ENCODE measurements at regions not wholly inside any gene's neighbourhood (a gene's known extent, or its start where the extent isn't known, plus 50 kb on each side); places are given as distances from the start of the nearest gene placed in this dataset.

DNA sequence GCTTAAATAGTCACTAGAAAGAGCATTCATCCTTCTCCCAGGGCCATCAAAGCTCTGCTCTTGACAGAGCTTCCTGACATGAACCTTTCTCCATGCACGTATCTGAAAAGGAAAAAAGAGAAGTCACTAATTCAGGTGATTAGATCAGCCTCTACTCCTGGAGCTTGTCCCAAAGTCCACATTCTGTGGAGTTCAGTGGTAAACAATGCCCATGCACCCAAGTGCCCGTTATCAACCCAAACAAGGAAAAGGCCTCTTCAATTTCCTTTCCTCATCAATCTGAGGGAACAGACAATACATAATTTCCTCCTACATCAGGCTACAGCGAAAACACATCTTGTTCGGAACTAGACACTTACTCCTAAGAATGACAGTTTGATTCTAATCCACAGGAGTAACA, 129.2 kb upstream of the PCSK2 start:
- WGBS, 2 donors = 24 to 30% methylated on average over 4 of the region's 4 CpGs
- H3K4me3 ChIP-seq = no peak overlapping the region
- TF ChIP-seq POLR2A (IDR thresholded peaks at IDR 0.05) (no peak), EP300 (IDR thresholded peaks at IDR 0.05) (no peak), POLR2AphosphoS5 (IDR thresholded peaks at IDR 0.05) (no peak)
- no peaks in the 10 kb centered on the region for H3K9me3 ChIP-seq
- H3K4me1 ChIP-seq = no peaks in the 10 kb centered on the region
- no peaks in the 10 kb centered on the region for H3K36me3 ChIP-seq
- H3K27me3 ChIP-seq = no peaks in the 10 kb centered on the region
- H3K27ac ChIP-seq = no peak overlapping the region
- no peak for DNase-seq
- ATAC-seq (ENCODE audit: low FRiP score in 2 of 2) = no peak

GRCh38 chr20:17100506-17100905, 126.3 kb upstream of the PCSK2 start:
- Histone ChIP-seq H3K9me3 (no peaks in the 10 kb centered on the region), H3K27ac (no peak overlapping the region), H3K36me3 (no peaks in the 10 kb centered on the region), H3K27me3 (no peaks in the 10 kb centered on the region), H3K4me3 (no peak overlapping the region), H3K4me1 (no peaks in the 10 kb centered on the region)
- TF ChIP-seq EP300 (IDR thresholded peaks at IDR 0.05) (no peak), POLR2AphosphoS5 (IDR thresholded peaks at IDR 0.05) (no peak), POLR2A (IDR thresholded peaks at IDR 0.05) (no peak), CTCF (IDR thresholded peaks at IDR 0.05) (no peak)
- no peak for ATAC-seq (ENCODE audit: low FRiP score in 2 of 2)
- 74 to 87% methylated on average over 1 of the region's 1 CpG for WGBS, 2 donors
- DNase-seq = no peak

- no peaks in the 10 kb centered on the region for H3K36me3 ChIP-seq
- TF ChIP-seq EP300 (IDR thresholded peaks at IDR 0.05) (no peak), POLR2AphosphoS5 (IDR thresholded peaks at IDR 0.05) (no peak), CTCF (IDR thresholded peaks at IDR 0.05) (no peak), POLR2A (IDR thresholded peaks at IDR 0.05) (no peak)
- H3K4me3 ChIP-seq = no peak overlapping the region
- H3K27ac ChIP-seq = no peak overlapping the region
- ATAC-seq (ENCODE audit: low FRiP score in 2 of 2) (no peak), DNase-seq (no peak)
- no peaks in the 10 kb centered on the region for H3K9me3 ChIP-seq
- H3K27me3 ChIP-seq = no peaks in the 10 kb centered on the region
- no peaks in the 10 kb centered on the region for H3K4me1 ChIP-seq
- 88 to 95% methylated on average over 6 of the region's 6 CpGs for WGBS, 2 donors
These were observed 119.7 kb upstream of the PCSK2 start for GRCh38 chr20:17107127-17107526.

GRCh38 chr20:17108896-17109295, 117.9 kb upstream of the PCSK2 start:
- Histone ChIP-seq H3K9me3 (no peaks in the 10 kb centered on the region), H3K4me3 (no peak overlapping the region), H3K27ac (no peak overlapping the region), H3K27me3 (no peaks in the 10 kb centered on the region), H3K4me1 (no peaks in the 10 kb centered on the region), H3K36me3 (no peaks in the 10 kb centered on the region)
- ATAC-seq (ENCODE audit: low FRiP score in 2 of 2) = no peak
- WGBS, 2 donors = 64 to 76% methylated on average over 2 of the region's 2 CpGs
- no peak for TF ChIP-seq POLR2AphosphoS5 (IDR thresholded peaks at IDR 0.05)
- TF ChIP-seq POLR2A (IDR thresholded peaks at IDR 0.05) = no peak
- no peak for TF ChIP-seq CTCF (IDR thresholded peaks at IDR 0.05)
- TF ChIP-seq EP300 (IDR thresholded peaks at IDR 0.05) = no peak
- no peak for DNase-seq

DNA sequence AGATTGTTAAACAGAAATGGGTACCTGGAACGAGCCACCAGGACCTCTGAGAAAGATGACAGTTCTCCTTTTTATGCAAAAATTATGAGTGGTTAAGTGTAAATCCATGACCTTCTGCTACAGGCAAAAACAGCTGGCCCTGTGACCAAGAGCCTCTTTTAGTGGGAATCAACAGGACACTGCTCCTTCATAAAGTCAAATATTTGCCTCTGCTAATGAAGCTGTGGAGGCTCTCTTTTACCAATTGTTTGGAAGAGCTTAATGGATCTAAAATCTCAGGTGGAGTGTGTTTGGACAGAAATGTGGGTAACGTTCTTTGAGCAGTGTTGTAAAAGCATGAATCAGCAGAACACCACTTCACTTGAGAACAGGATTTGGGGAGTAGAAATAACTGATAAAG, 117.5 kb upstream of the PCSK2 start:
- DNase-seq (no peak), ATAC-seq (ENCODE audit: low FRiP score in 2 of 2) (no peak)
- Histone ChIP-seq H3K4me3 (no peak overlapping the region), H3K9me3 (no peaks in the 10 kb centered on the region), H3K36me3 (no peaks in the 10 kb centered on the region), H3K27me3 (no peaks in the 10 kb centered on the region), H3K4me1 (no peaks in the 10 kb centered on the region), H3K27ac (no peak overlapping the region)
- WGBS, 2 donors = 63 to 69% methylated on average over 2 of the region's 2 CpGs
- TF ChIP-seq CTCF (IDR thresholded peaks at IDR 0.05) (no peak), EP300 (IDR thresholded peaks at IDR 0.05) (no peak), POLR2A (IDR thresholded peaks at IDR 0.05) (no peak)

Data from upper lobe of left lung (tissue), 6 donors.